A549 (cell line): ENCODE measurements at regions not wholly inside any gene's neighbourhood (a gene's known extent, or its start where the extent isn't known, plus 50 kb on each side); places are given as distances from the start of the nearest gene placed in this dataset.

Source experiments
- BHLHE40 ChIP-seq: IDR thresholded peaks from 2 replicates; pipeline ENCODE4 v1.6.1; 2012; ENCODE audit warnings: low read depth, low read length, inconsistent platforms
- CHD2 ChIP-seq: fragments of 150-350 bp; IDR thresholded peaks from 2 replicates; pipeline ENCODE4 v1.6.1; 2014; ENCODE audit warnings: low read length; ENCODE audit not compliant: partially characterized antibody
- EHF ChIP-seq: fragments of 250-450 bp; sonication (Bioruptor Pico); IDR thresholded peaks from 2 replicates; pipeline ENCODE4 v1.5.0; 2020; ENCODE audit warnings: mild to moderate bottlenecking
- EHMT2 ChIP-seq: fragments of 200-600 bp; sonication (generic); IDR thresholded peaks from 2 replicates; pipeline ENCODE4 v1.6.1; 2016; ENCODE audit warnings: antibody characterized with exemption, low read depth, mild to moderate bottlenecking, moderate library complexity
- NPAS2 ChIP-seq: fragments of 250-450 bp; sonication (Bioruptor Pico); IDR thresholded peaks from 2 replicates; pipeline ENCODE4 v1.8.0; 2022; ENCODE audit warnings: mild to moderate bottlenecking, moderate library complexity, borderline replicate concordance
- POLR2A ChIP-seq: IDR thresholded peaks from 2 replicates; pipeline ENCODE4 v1.6.1; 2012; ENCODE audit warnings: mild to moderate bottlenecking, low read length
- TF ChIP-seq, protein P1 (sequence below): fragments of >200 bp; sonication (Bioruptor Twin); formaldehyde crosslinking; IDR thresholded peaks from 3 replicates; pipeline ENCODE4 v1.5.1; 2016

DNA sequence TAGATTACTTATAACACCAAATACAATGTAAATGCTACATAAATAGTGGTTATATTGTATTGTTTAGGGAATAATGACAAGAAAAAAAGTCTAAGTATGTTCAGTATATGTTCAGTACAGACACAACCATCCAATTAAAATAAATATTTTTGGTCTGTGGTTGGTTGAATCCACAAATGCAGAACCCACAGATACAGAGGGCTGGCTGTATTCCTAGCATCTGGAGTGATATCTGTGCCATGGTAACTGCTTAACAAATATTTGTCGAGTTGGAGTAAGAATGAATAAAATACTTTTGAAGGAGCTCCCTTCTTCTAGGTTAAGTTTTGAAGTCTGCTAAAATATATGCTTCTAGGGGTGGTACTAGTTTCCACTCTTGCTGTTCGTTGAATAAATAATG lies 241.0 kb downstream of the KLF5 start:
- TF ChIP-seq, protein P1, sequence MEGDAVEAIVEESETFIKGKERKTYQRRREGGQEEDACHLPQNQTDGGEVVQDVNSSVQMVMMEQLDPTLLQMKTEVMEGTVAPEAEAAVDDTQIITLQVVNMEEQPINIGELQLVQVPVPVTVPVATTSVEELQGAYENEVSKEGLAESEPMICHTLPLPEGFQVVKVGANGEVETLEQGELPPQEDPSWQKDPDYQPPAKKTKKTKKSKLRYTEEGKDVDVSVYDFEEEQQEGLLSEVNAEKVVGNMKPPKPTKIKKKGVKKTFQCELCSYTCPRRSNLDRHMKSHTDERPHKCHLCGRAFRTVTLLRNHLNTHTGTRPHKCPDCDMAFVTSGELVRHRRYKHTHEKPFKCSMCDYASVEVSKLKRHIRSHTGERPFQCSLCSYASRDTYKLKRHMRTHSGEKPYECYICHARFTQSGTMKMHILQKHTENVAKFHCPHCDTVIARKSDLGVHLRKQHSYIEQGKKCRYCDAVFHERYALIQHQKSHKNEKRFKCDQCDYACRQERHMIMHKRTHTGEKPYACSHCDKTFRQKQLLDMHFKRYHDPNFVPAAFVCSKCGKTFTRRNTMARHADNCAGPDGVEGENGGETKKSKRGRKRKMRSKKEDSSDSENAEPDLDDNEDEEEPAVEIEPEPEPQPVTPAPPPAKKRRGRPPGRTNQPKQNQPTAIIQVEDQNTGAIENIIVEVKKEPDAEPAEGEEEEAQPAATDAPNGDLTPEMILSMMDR = no peak
- TF ChIP-seq POLR2A = no peak
- TF ChIP-seq BHLHE40 = no peak
- no peak for TF ChIP-seq EHF (CRISPR knock-in tag)
- no peak for TF ChIP-seq CHD2
- no peak for TF ChIP-seq NPAS2 (CRISPR knock-in tag)
- TF ChIP-seq EHMT2 = no peak
